ENCODE measurements at regions not wholly inside any gene's neighbourhood (a gene's known extent, or its start where the extent isn't known, plus 50 kb on each side); places are given as distances from the start of the nearest gene placed in this dataset.

DNA sequence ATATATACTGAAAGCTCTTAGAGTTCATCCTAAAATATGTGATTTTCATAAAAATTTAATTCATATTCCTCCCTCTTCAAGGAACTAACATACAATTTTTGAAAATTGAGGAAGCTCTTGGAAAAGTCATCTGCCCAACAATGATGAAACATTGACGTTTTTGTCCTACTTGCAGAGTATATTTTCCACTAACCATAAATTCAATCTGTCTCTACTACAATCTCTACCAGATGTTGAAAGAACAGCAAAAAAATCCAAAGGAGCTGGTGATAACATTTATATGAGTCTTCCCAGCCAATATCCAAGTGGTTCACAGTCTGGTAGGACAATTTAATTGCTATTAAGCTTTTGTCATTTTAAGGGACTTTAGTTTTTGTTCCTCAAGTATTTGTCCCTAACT, 81.1 kb upstream of the NR3C1 start:
- CTCF ChIA-PET (ENCODE audit: low intra/inter-chr PET ratio, low total read pairs), result no interaction called here
- TF ChIP-seq SNRNP70 (IDR thresholded peaks at IDR 0.05; ENCODE audit: low read depth, low read length) (no peak), HNRNPL (IDR thresholded peaks at IDR 0.05; ENCODE audit: low read depth, low read length) (no peak), SYNCRIP (IDR thresholded peaks at IDR 0.05; ENCODE audit: insufficient read depth, low read depth, low read length) (no peak), U2AF2 (IDR thresholded peaks at IDR 0.05; ENCODE audit: low read depth, low read length) (no peak), ZNF556 (CRISPR knock-in tag; IDR thresholded peaks at IDR 0.05; ENCODE audit: borderline replicate concordance) (no peak), YY1 (IDR thresholded peaks at IDR 0.05; ENCODE audit: insufficient read depth, insufficient replicate concordance, low read depth, low read length) (no peak), AGO1 (IDR thresholded peaks at IDR 0.05; ENCODE audit: low read depth, low read length, poor library complexity, severe bottlenecking) (no peak), GPN1 (CRISPR knock-in tag; IDR thresholded peaks at IDR 0.05; ENCODE audit: borderline replicate concordance) (no peak), HDAC1 (CRISPR knock-in tag; IDR thresholded peaks at IDR 0.05) (no peak), ZNF362 (CRISPR knock-in tag; IDR thresholded peaks at IDR 0.05; ENCODE audit: borderline replicate concordance) (no peak), BRD4 (CRISPR knock-in tag; IDR thresholded peaks at IDR 0.05) (no peak), ZNF431 (CRISPR knock-in tag; IDR thresholded peaks at IDR 0.05; ENCODE audit: borderline replicate concordance, low read depth) (no peak), CHD2 (IDR thresholded peaks at IDR 0.05; ENCODE audit: low read depth, low read length) (no peak), RFX3 (CRISPR knock-in tag; IDR thresholded peaks at IDR 0.05) (no peak)
- no TSS peak for BruUV-seq (replicated peaks)
- no peak overlapping the region for H3K4me3 ChIP-seq (replicated peaks in 1 of 3; ENCODE audit: insufficient read depth in 1 of 3, low read depth in 2 of 3, low read length in 3 of 3)
- H3K27ac ChIP-seq (ENCODE audit: extremely low read length, insufficient read depth, low read length), result no peak overlapping the region
- FAIRE-seq, result no peak
- no peaks in the 10 kb centered on the region for H3K79me2 ChIP-seq (ENCODE audit: insufficient read depth, low read length)
- intact Hi-C loops (cut with micrococcal nuclease; ENCODE audit: unreplicated experiment) (no loop called here), in situ Hi-C loops (cut with HindIII; ENCODE audit: extremely low pct_ligation_motif_present, low pct_unique_long_range_greater_than_20kb) (no loop called here)
- 87% methylated on average over 1 of the region's 1 CpG for WGBS (ENCODE audit: low lambda C conversion rate)
- H3K4me1 ChIP-seq (ENCODE audit: insufficient read depth, low read length), result peaks cover 29% of the 10 kb centered on the region
- no peaks in the 10 kb centered on the region for H3K27me3 ChIP-seq (ENCODE audit: control insufficient read depth in 1 of 2, insufficient read depth in 2 of 2, low read length in 2 of 2)
- H3K36me3 ChIP-seq (replicated peaks in 1 of 2; ENCODE audit: control insufficient read depth in 1 of 2, insufficient read depth in 2 of 2, low read length in 2 of 2), result no peaks in the 10 kb centered on the region
- no peaks in the 10 kb centered on the region for H3K9me3 ChIP-seq (ENCODE audit: low read length)
- no peak for ATAC-seq
- POLR2A ChIA-PET, result no interaction called here
- H3K4me2 ChIP-seq (ENCODE audit: low read depth, low read length), result no peak overlapping the region
- H3K9ac ChIP-seq (ENCODE audit: insufficient read depth, low read depth, low read length), result no peak overlapping the region
- no peaks in the 10 kb centered on the region for H4K20me1 ChIP-seq (ENCODE audit: insufficient read depth, low read length)
- no peak overlapping the region for H2AFZ ChIP-seq (ENCODE audit: low read length)
- no peak for DNase-seq (ENCODE audit: low spot score)

Measured in HepG2 (cell line).